ENCODE measurements at regions not wholly inside any gene's neighbourhood (a gene's known extent, or its start where the extent isn't known, plus 50 kb on each side); places are given as distances from the start of the nearest gene placed in this dataset.

GRCh38 chr10:58980826-58981415 is 195.5 kb upstream of the PHYHIPL start:
- TF ChIP-seq, protein P1, sequence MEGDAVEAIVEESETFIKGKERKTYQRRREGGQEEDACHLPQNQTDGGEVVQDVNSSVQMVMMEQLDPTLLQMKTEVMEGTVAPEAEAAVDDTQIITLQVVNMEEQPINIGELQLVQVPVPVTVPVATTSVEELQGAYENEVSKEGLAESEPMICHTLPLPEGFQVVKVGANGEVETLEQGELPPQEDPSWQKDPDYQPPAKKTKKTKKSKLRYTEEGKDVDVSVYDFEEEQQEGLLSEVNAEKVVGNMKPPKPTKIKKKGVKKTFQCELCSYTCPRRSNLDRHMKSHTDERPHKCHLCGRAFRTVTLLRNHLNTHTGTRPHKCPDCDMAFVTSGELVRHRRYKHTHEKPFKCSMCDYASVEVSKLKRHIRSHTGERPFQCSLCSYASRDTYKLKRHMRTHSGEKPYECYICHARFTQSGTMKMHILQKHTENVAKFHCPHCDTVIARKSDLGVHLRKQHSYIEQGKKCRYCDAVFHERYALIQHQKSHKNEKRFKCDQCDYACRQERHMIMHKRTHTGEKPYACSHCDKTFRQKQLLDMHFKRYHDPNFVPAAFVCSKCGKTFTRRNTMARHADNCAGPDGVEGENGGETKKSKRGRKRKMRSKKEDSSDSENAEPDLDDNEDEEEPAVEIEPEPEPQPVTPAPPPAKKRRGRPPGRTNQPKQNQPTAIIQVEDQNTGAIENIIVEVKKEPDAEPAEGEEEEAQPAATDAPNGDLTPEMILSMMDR (IDR thresholded peaks at IDR 0.05) = no peak

GRCh38 chr10:58981846-58982245 is 194.6 kb upstream of the PHYHIPL start:
- TF ChIP-seq, protein P1 (IDR thresholded peaks at IDR 0.05) = no peak

DNA sequence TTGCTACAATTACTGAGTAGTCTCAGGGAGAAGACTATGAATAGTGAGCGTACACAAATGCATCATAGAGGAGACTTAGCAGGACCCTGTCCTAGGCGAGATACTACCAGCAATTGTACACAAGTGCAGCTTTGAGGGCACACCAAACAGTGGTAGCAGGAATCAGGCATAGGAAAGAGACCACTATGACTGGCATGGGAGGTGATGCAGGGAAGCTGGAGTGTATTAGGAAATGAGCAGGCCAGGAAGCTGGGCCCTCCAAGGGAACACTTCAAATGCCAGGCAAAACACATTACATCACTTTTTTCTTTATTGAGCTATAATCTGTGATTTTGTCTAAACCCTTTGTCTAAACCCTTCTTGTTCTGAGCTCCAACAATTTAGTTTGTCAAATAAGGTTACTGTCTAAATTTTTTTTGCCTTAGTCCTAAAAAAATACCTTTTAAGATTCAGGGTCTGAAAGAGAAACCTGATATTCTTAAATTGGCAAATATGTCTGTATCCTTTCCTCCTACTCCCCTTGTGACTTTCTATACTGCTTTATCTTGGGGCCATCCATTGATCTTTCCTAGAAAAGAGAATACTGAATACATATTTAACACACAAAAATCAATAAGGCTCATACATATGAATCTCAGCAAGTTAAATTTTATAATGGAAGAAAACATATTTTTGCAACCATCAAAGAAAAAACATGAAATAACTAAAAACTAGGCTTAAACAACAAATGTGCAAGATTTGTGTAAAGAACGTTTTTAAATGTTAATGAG is 193.8 kb upstream of the PHYHIPL start:
- TF ChIP-seq, protein P1 (IDR thresholded peaks at IDR 0.05) = no peak

GRCh38 chr10:58985216-58985615 is 191.2 kb upstream of the PHYHIPL start:
- TF ChIP-seq, protein P1 (IDR thresholded peaks at IDR 0.05) = no peak

GRCh38 chr10:58989486-58990039 is 186.9 kb upstream of the PHYHIPL start:
- TF ChIP-seq, protein P1 (IDR thresholded peaks at IDR 0.05) = no peak

GRCh38 chr10:58990693-58991092 is 185.8 kb upstream of the PHYHIPL start:
- TF ChIP-seq, protein P1 (IDR thresholded peaks at IDR 0.05) = no peak

DNA sequence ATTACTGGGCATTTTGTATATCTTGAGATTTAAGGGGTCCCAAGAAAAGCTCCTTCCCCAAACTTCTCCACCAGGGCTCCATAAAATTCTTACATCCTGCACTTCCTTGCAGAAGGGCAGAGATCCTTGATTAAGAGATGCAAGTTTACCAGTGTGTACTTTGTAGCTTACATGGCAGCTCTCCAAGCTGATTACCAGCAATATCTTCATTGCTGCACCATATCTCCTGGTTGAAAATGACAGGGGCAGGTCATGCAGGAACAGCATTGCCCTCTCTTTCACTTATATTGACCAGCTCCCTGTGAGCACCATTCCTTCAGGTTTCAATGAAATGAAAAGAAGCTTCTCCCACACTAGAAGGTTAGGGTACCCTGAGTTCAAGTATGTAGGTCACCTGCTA is 184.6 kb upstream of the PHYHIPL start:
- TF ChIP-seq, protein P1 (IDR thresholded peaks at IDR 0.05) = no peak
